ACHN (cell line): ENCODE measurements at regions not wholly inside any gene's neighbourhood (a gene's known extent, or its start where the extent isn't known, plus 50 kb on each side); places are given as distances from the start of the nearest gene placed in this dataset.

ENCODE experiments used
- DNase-seq: peaks from one replicate; pipeline ENCODE4 v3.0.0-alpha.2; 2015
- in situ Hi-C: cut with HindIII; loops from 2 replicates; pipeline ENCODE4 v1.10.0; 2017; ENCODE audit warnings: low sequenced_read_pairs, low pct_ligation_motif_present, low pct_unique_long_range_greater_than_20kb

DNA sequence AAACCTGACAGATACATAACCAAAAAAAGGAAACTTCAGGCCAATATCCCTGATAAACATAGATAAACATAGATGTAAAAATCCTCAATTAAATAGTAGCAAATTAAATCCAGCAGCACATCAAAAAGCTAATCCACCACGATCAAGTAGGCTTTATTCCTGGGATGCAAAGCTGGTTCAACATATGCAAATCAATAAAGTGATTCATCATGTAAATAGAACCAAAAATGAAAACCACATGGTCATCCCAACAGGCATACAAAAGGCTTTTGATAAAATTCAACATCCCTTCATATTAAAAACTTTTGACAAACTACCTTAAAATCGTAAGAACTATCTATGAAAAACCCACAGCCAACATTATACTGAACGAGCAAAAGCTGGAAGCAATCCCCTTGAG lies 882.2 kb downstream of the NTRK3 start:
- DNase-seq: no peak
- in situ Hi-C loops: no loop called here

- in situ Hi-C loops: no loop called here
- DNase-seq: peak; percentile 96
Observed at GRCh38 chr15:87369269-87369668, 887.3 kb downstream of the NTRK3 start.

DNA sequence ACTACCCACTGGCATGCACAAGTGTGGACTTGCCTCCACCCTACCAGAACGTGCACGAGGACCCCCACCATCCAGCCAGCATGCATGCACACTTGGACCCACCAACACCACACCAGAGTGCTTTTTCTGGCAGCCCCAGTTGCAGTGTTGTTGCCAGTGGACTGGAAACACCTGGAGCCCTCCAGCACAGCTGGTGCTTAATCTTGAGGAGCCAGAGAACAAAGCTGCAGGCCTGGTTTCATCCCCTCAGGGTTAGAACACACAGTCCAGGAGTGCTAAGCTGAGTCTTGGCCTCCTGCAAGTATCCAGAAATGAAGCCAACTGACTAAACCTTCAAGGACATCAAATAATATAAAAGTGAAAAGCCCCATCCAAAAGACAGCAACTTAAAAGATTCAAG lies 888.0 kb downstream of the NTRK3 start:
- DNase-seq: no peak

GRCh38 chr15:87365186-87365585 lies 891.4 kb downstream of the NTRK3 start:
- peak; percentile 58 for DNase-seq
- in situ Hi-C loops: no loop called here

More for the DNA sequence above, 888.0 kb downstream of the NTRK3 start:
- in situ Hi-C loops: no loop called here

GRCh38 chr15:87362531-87362930 lies 894.0 kb downstream of the NTRK3 start:
- peak; percentile 47 for DNase-seq
- in situ Hi-C loops: no loop called here

- no peak for DNase-seq
- in situ Hi-C loops: no loop called here
Observed at GRCh38 chr15:87357637-87358313, 898.8 kb downstream of the NTRK3 start.

GRCh38 chr15:87355946-87356345 lies 900.6 kb downstream of the NTRK3 start:
- in situ Hi-C loops: no loop called here
- no peak for DNase-seq

DNA sequence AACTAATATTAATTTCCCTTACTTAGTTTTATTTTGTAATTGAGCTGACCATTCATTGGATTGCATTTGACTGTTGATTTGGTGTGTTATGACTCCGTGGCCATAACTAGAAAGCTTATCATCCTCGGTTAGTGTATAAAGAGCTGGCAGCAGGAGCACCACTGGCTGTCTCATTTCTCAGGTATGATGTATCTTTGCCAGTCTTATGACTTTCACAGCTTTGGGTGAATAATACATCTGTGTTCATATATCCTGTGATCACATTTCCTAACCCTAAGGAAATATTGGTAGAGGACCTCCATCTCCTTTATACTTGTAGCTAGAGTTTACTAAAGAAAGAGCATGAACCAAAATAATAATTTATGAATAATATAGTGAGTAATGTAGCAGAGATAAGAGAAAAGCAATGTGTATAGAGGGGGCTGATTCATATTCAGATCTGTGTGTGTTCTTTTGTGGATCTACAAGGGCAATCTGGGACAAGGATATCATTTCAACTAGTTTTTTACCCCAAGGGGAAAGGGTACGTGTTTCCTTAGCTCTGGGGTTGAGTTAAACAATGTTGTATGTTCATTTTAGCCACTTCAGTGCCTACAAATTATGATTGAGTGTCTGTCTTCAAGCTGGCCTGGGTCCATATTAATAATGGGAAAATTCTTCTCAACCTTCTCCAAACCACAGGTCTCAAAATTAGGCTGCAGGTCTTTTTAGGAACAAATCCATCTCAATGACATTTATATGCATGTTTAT lies 901.7 kb downstream of the NTRK3 start:
- in situ Hi-C loops: no loop called here
- DNase-seq: peak; percentile 19

DNA sequence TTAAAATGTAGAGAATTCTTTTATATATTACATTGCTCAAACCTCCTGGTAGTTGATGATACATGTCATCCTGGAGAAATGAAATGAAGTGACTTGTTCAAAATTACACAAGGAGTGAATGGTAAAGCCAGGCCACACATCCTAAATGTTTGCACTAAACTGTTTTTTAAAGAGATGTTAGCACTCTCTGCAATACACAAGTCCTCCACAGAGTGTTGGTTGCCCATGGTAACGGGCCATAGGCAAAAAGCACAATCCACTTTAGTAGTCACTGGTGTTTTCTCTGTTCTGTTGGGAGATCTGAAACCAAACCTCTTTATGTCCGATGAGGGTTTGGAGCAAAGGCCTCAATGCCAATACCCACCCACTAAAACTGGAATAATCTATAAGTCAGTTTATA lies 907.4 kb downstream of the NTRK3 start:
- in situ Hi-C loops: no loop called here
- no peak for DNase-seq

GRCh38 chr15:87348746-87349145 lies 907.8 kb downstream of the NTRK3 start:
- in situ Hi-C loops: no loop called here
- DNase-seq: no peak

- in situ Hi-C loops: no loop called here
- no peak for DNase-seq
Observed at GRCh38 chr15:87347806-87348515, 908.6 kb downstream of the NTRK3 start.

DNA sequence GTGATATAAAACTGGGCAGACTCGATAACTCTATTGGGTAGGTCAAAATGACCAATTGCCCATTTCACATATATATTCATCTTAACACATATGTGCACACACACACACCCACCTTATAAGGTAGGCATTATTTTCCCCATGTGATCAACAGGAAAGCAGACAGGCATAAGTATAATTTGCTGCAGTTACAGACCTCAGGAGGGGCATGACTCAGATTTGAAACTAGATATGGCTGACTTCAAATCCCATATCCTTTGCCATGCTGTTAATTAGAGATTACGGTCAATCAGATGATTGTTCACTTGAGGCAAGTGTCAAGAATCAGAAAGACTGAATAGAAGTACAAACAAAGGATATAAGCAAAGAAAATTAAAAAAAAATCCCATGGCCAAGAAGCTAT lies 910.6 kb downstream of the NTRK3 start:
- in situ Hi-C loops: no loop called here
- DNase-seq: no peak

- in situ Hi-C loops: no loop called here
- DNase-seq: no peak
Observed at GRCh38 chr15:87343966-87344365, 912.6 kb downstream of the NTRK3 start.

DNA sequence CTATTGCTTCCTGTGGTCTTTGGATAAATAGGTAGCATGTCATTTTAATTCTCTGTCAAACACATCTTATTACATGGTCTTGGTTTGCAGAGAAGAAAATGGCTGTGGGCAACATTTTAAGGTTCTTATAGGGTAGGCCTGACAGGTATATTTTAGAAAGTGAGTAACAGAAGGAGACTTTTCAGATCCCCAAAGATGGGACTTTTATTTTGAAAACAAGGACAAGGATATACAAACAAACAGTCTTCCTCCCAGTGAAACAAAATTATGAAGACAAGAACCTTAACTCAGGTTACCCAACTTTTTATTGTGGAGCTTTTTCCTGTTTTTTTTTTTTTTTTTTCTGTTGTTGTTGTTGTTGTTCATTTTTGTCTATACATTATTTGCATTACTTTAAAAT lies 916.2 kb downstream of the NTRK3 start:
- in situ Hi-C loops: no loop called here
- DNase-seq: no peak

GRCh38 chr15:87326269-87326668 lies 930.3 kb downstream of the NTRK3 start:
- DNase-seq: no peak
- in situ Hi-C loops: no loop called here

- no peak for DNase-seq
- in situ Hi-C loops: no loop called here
Observed at GRCh38 chr15:87322870-87323269, 933.7 kb downstream of the NTRK3 start.

DNA sequence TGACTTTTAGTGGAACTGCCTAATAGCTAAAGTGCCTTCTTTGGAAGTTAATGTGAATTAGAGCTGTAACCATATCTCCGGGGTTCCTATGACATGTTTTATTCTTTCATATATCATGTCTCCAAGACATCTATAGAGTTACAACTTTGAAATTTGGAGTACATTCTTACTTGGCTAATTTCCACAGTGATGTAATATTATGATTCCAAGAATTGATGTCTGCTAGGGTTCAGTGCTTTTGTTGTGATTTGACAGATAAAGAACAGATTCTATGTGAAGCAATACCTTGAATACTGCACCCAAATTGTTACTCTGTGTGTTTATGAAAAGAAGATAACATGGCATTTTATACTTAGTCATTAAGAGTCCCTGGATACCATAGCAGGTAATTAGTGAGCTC lies 934.3 kb downstream of the NTRK3 start:
- in situ Hi-C loops: no loop called here
- no peak for DNase-seq

- DNase-seq: no peak
- in situ Hi-C loops: no loop called here
Observed at GRCh38 chr15:87317900-87318299, 938.6 kb downstream of the NTRK3 start.

GRCh38 chr15:87312221-87312620 lies 944.3 kb downstream of the NTRK3 start:
- in situ Hi-C loops: no loop called here

GRCh38 chr15:87300146-87300545 lies 956.4 kb downstream of the NTRK3 start:
- in situ Hi-C loops: no loop called here
- DNase-seq: no peak

More at GRCh38 chr15:87312221-87312620, 944.3 kb downstream of the NTRK3 start:
- no peak for DNase-seq
